NCI-H526 (cell line): ENCODE measurements at regions not wholly inside any gene's neighbourhood (a gene's known extent, or its start where the extent isn't known, plus 50 kb on each side); places are given as distances from the start of the nearest gene placed in this dataset.
"Not testable (repeated sequence)": the region's sequence is repeated elsewhere in the genome, so short reads cannot be mapped to it uniquely, and the experiment has no call there.

ENCODE experiments used
- DNase-seq, 2 experiments: peaks; one replicate each; lab custom pipeline; 2025; lab: John Stamatoyannopoulos, UW

- no peak for DNase-seq
Observed at GRCh38 chrX:109878236-109878635, 124.7 kb upstream of the TMEM164 start.

GRCh38 chrX:109879991-109880390 is 122.9 kb upstream of the TMEM164 start:
- DNase-seq = no peak

- no peak for DNase-seq
Observed at GRCh38 chrX:109880629-109881028, 122.3 kb upstream of the TMEM164 start.

- peak in 1 of 2 experiments; percentile 43 for DNase-seq
Observed at GRCh38 chrX:109886122-109886761, 116.7 kb upstream of the TMEM164 start.

GRCh38 chrX:109889289-109890006 is 113.5 kb upstream of the TMEM164 start:
- DNase-seq = peak in 1 of 2 experiments; percentile 24

DNA sequence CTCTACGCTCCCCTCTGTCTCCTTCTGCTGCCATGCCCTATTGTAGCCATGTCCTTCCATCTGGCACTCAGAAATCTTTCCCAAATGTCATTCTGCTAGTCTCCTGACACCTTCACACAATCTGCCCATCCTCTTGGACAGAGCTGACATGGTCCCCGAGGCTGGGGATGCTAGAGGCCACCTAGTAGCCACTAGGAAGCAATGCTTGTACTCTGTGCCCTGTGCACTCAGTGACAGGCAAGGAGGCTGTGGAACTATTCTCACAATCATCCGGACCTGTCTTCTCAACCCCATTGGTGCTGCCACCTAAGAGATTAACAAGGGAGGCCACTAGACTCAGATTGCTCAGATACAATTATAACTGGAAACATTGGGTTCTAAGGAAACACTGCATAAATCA is 112.6 kb upstream of the TMEM164 start:
- DNase-seq = no peak

GRCh38 chrX:109890910-109891502 is 111.9 kb upstream of the TMEM164 start:
- peak; percentile 21 to 58 for DNase-seq

GRCh38 chrX:109896024-109896423 is 106.9 kb upstream of the TMEM164 start:
- DNase-seq = not testable (repeated sequence)

DNA sequence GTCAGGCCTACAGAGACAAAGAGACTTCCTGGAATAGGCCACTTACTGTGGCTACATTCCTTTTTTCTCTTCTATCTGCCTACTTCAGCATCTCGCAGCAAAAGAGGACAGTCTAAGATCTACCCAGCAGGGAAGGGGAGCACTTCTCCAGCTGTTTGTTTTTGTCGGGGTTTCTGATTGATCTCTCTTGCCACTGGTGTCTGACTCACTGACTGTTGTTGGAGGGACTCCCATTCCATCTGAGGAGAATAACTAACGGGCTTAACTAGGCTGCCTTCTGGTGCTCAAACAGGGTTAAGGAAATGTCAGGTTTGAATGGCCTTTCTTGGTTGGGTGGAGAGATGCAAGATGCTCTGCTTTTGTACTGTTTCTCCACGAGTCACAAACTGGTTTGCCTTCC is 100.2 kb upstream of the TMEM164 start:
- no peak for DNase-seq

- DNase-seq = peak in 1 of 2 experiments; percentile 3
Observed at GRCh38 chrX:109911046-109911445, 91.9 kb upstream of the TMEM164 start.

GRCh38 chrX:109912993-109913392 is 89.9 kb upstream of the TMEM164 start:
- not testable (repeated sequence) for DNase-seq

GRCh38 chrX:109914114-109914849 is 88.6 kb upstream of the TMEM164 start:
- DNase-seq = no peak

DNA sequence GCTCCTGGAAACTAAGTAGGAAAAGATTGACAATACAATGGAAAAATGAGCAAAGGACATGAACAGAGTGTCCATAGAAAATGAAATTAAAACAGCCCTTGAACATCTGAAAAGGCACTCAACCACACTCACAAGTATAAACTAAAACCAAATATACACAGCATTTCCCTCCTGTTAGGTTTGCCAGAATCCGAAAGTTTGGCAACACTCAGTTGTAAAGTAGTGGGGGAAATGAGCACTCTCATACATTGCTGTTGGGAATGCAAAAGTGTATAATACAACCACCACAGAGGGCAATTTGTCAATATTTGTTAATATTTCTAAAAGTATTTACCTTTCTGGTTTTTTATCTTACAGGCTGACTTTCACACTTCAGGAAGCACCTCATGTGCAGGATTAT is 84.2 kb upstream of the TMEM164 start:
- DNase-seq = no peak

- no peak for DNase-seq
Observed at GRCh38 chrX:109920325-109920724, 82.6 kb upstream of the TMEM164 start.

GRCh38 chrX:109920868-109921267 is 82.0 kb upstream of the TMEM164 start:
- no peak for DNase-seq

GRCh38 chrX:109922190-109922589 is 80.7 kb upstream of the TMEM164 start:
- no peak for DNase-seq

DNA sequence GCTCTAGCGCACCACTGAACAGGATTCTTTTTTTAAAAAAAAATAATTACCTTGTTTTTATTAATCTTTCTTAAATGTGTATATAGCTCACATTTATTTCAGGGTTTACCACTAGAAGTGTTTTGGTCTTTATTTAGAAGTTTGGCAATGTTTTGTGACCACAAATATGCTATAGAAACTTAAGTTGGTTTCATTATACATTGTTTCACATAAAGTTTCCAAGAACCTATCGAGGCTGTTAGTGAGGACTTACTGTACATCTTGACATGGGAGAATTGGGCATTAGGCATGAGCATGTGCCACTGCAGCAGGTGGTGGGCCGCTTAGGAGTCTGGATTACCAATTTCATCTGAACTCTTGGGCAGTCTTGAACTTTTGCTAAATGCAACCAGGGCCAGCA is 77.9 kb upstream of the TMEM164 start:
- DNase-seq = not testable (repeated sequence)

- DNase-seq = no peak
Observed at GRCh38 chrX:109925656-109926055, 77.3 kb upstream of the TMEM164 start.

- no peak for DNase-seq
Observed at GRCh38 chrX:109926118-109926517, 76.8 kb upstream of the TMEM164 start.

- DNase-seq = no peak
Observed at GRCh38 chrX:109926743-109927662, 75.9 kb upstream of the TMEM164 start.

DNA sequence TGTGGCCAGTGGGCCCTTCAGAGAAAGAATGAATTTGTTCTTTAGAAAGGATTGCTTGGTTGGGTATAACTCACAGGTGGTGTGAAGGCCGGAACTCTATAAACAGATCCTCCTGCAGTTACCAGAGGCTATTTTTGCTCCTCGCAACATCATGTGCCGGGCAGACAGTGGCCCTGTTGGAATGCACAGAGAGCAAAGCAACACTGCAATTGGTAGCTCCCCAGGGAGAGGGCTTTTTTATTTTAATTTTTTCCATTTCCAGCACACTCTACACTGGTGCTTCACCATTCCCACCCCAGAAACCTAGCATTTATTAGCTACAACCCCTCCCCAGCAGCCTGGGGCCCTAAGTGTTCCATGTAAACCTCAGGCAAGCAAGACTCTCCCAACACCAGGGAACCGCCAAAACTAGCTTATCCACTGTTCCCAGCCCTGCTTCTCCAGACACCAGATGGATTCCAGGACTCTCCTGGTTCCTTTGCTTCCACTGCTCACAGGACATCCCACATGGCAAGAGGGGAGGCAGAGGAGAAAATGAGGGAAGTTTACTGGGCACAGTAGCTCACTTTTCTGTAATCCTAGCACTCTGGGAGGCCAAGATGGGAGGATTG is 75.1 kb upstream of the TMEM164 start:
- no peak for DNase-seq
